ENCODE measurements at regions not wholly inside any gene's neighbourhood (a gene's known extent, or its start where the extent isn't known, plus 50 kb on each side); places are given as distances from the start of the nearest gene placed in this dataset.

GRCh38 chr22:49454726-49455125 is 372.9 kb downstream of the BRD1 start:
- TF ChIP-seq NFE2L2 (IDR thresholded peaks at IDR 0.05; ENCODE audit: low read depth, low read length): no peak
- TF ChIP-seq CTCF (conservative IDR thresholded peaks at IDR 0.05; ENCODE audit: low read depth, low read length): no peak

All from IMR-90 (cell line).